ENCODE measurements at regions not wholly inside any gene's neighbourhood (a gene's known extent, or its start where the extent isn't known, plus 50 kb on each side); places are given as distances from the start of the nearest gene placed in this dataset.

GRCh38 chr10:70976063-70976695 is 87.8 kb upstream of the PCBD1 start:
- H2AFZ ChIP-seq (ENCODE audit: control insufficient read depth, low read length): no peak overlapping the region
- TF ChIP-seq CTCF (optimal IDR thresholded peaks at IDR 0.05 in 1 of 3, IDR thresholded peaks at IDR 0.05 in 1 of 3, conservative IDR thresholded peaks at IDR 0.05 in 1 of 3; ENCODE audit: extremely low read depth in 1 of 3, insufficient read depth in 2 of 3, low read length in 3 of 3) (no peak), EZH2 (IDR thresholded peaks at IDR 0.05; ENCODE audit: low read length) (no peak)
- no peak for DNase-seq (ENCODE audit: low read depth, low spot score)
- no peaks in the 10 kb centered on the region for H4K20me1 ChIP-seq (ENCODE audit: control insufficient read depth, extremely low read depth, insufficient read depth, low read length)
- H3K9ac ChIP-seq (ENCODE audit: control insufficient read depth, extremely low read depth, insufficient read depth, low read length): no peak overlapping the region
- H3K79me2 ChIP-seq (ENCODE audit: control insufficient read depth, insufficient read depth, low read length): no peaks in the 10 kb centered on the region
- H3K9me3 ChIP-seq (ENCODE audit: control insufficient read depth, low read depth, low read length): no peaks in the 10 kb centered on the region
- no peak for FAIRE-seq
- H3K9me1 ChIP-seq (ENCODE audit: control insufficient read depth, extremely low read depth, insufficient read depth, low read length): no peaks in the 10 kb centered on the region
- dilution Hi-C loops (cut with MboI; ENCODE audit: extremely low pct_ligation_motif_present, low sequenced_read_pairs): no loop called here
- no peak overlapping the region for H3K4me2 ChIP-seq (ENCODE audit: control insufficient read depth, extremely low read depth, insufficient read depth, low read depth, low read length)
- H3K4me3 ChIP-seq (ENCODE audit: control insufficient read depth in 2 of 3, extremely low read depth in 1 of 3, insufficient read depth in 2 of 3, low read depth in 1 of 3, low read length in 3 of 3): no peak overlapping the region
- no peaks in the 10 kb centered on the region for H3K27me3 ChIP-seq (ENCODE audit: control insufficient read depth, extremely low read depth, insufficient read depth, low read length)
- H3K27ac ChIP-seq (ENCODE audit: control insufficient read depth, insufficient read depth, low read length): no peak overlapping the region
- H3K36me3 ChIP-seq (ENCODE audit: control insufficient read depth in 2 of 2, extremely low read depth in 1 of 2, insufficient read depth in 2 of 2, low read length in 2 of 2): no peaks in the 10 kb centered on the region
- H3K4me1 ChIP-seq (ENCODE audit: control insufficient read depth, extremely low read depth, insufficient read depth, low read length): no peaks in the 10 kb centered on the region

- H3K9me1 ChIP-seq (ENCODE audit: control insufficient read depth, extremely low read depth, insufficient read depth, low read length): no peaks in the 10 kb centered on the region
- H4K20me1 ChIP-seq (ENCODE audit: control insufficient read depth, extremely low read depth, insufficient read depth, low read length): no peaks in the 10 kb centered on the region
- no peaks in the 10 kb centered on the region for H3K79me2 ChIP-seq (ENCODE audit: control insufficient read depth, insufficient read depth, low read length)
- H3K9ac ChIP-seq (ENCODE audit: control insufficient read depth, extremely low read depth, insufficient read depth, low read length): no peak overlapping the region
- FAIRE-seq (no peak), DNase-seq (ENCODE audit: low read depth, low spot score) (no peak)
- H3K4me3 ChIP-seq (ENCODE audit: control insufficient read depth in 2 of 3, extremely low read depth in 1 of 3, insufficient read depth in 2 of 3, low read depth in 1 of 3, low read length in 3 of 3): no peak overlapping the region
- H3K27ac ChIP-seq (ENCODE audit: control insufficient read depth, insufficient read depth, low read length): no peak overlapping the region
- H3K9me3 ChIP-seq (ENCODE audit: control insufficient read depth, low read depth, low read length): no peaks in the 10 kb centered on the region
- H3K4me1 ChIP-seq (ENCODE audit: control insufficient read depth, extremely low read depth, insufficient read depth, low read length): no peaks in the 10 kb centered on the region
- dilution Hi-C loops (cut with MboI; ENCODE audit: extremely low pct_ligation_motif_present, low sequenced_read_pairs): no loop called here
- H2AFZ ChIP-seq (ENCODE audit: control insufficient read depth, low read length): no peak overlapping the region
- H3K27me3 ChIP-seq (ENCODE audit: control insufficient read depth, extremely low read depth, insufficient read depth, low read length): no peaks in the 10 kb centered on the region
- no peak overlapping the region for H3K4me2 ChIP-seq (ENCODE audit: control insufficient read depth, extremely low read depth, insufficient read depth, low read depth, low read length)
- no peaks in the 10 kb centered on the region for H3K36me3 ChIP-seq (ENCODE audit: control insufficient read depth in 2 of 2, extremely low read depth in 1 of 2, insufficient read depth in 2 of 2, low read length in 2 of 2)
- TF ChIP-seq EZH2 (IDR thresholded peaks at IDR 0.05; ENCODE audit: low read length) (no peak), CTCF (optimal IDR thresholded peaks at IDR 0.05 in 1 of 3, IDR thresholded peaks at IDR 0.05 in 1 of 3, conservative IDR thresholded peaks at IDR 0.05 in 1 of 3; ENCODE audit: extremely low read depth in 1 of 3, insufficient read depth in 2 of 3, low read length in 3 of 3) (no peak)
These were observed 89.3 kb upstream of the PCBD1 start for GRCh38 chr10:70977625-70978024.

Data from keratinocyte (primary cell).